ENCODE measurements at regions not wholly inside any gene's neighbourhood (a gene's known extent, or its start where the extent isn't known, plus 50 kb on each side); places are given as distances from the start of the nearest gene placed in this dataset.

DNA sequence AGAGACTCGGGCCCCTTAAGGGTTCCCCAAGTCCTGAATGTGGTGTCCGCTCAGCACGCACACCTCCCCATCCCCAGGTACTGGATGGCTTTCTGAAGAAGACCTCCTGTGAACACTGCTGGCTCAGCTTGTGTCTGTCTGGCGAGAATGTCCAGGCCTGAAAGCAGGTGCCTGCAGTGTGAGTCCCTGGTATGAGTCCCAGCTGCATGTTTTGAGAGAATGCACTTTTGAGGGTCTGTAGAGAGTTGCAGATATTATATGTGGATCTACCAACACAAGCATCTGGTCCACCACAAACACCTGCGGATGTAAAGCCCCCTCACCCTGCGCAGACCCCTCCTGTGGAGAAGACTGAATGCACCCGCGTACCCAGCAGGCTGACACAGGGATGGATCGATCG, 1308.9 kb downstream of the TBC1D22A start:
- TF ChIP-seq CTCF (IDR thresholded peaks at IDR 0.05; ENCODE audit: insufficient read depth, low read length, poor library complexity, severe bottlenecking) (no peak), EZH2phosphoT487 (conservative IDR thresholded peaks at IDR 0.05; ENCODE audit: low read length) (no peak)
